Activated CD4-positive, alpha-beta T cell treated with anti-CD3 and anti-CD28 coated beads for 24 hours (primary cell): ENCODE measurements at regions not wholly inside any gene's neighbourhood (a gene's known extent, or its start where the extent isn't known, plus 50 kb on each side); places are given as distances from the start of the nearest gene placed in this dataset.
"Not testable (repeated sequence)": the region's sequence is repeated elsewhere in the genome, so short reads cannot be mapped to it uniquely, and the experiment has no call there.

Source experiments
- DNase-seq, 2 donors: peaks; one replicate each; pipeline ENCODE4 v3.0.0-alpha.2; 2020; ENCODE audit warnings: low read depth in 2 of 2

GRCh38 chr14:105937253-105938054, 411.1 kb downstream of the TMEM121 start:
- DNase-seq: no peak

- no peak for DNase-seq
Measured at GRCh38 chr14:105938055-105938863, 411.9 kb downstream of the TMEM121 start.

GRCh38 chr14:105938959-105939358, 412.6 kb downstream of the TMEM121 start:
- DNase-seq: no peak

- DNase-seq: no peak
Measured at GRCh38 chr14:105939810-105940508, 413.6 kb downstream of the TMEM121 start.

GRCh38 chr14:105940534-105941225, 414.3 kb downstream of the TMEM121 start:
- DNase-seq: no peak

- DNase-seq: no peak
Measured at GRCh38 chr14:105941226-105942166, 415.1 kb downstream of the TMEM121 start.

- DNase-seq: not testable (repeated sequence)
Measured at GRCh38 chr14:105942725-105943124, 416.3 kb downstream of the TMEM121 start.

- DNase-seq: no peak
Measured at GRCh38 chr14:105943973-105944602, 417.7 kb downstream of the TMEM121 start.

GRCh38 chr14:105944632-105945610, 418.5 kb downstream of the TMEM121 start:
- DNase-seq: peak; percentile 76 to 78

GRCh38 chr14:105945896-105946295, 419.5 kb downstream of the TMEM121 start:
- DNase-seq: peak in 1 of 2 donors; percentile 25

GRCh38 chr14:105947599-105947998, 421.2 kb downstream of the TMEM121 start:
- no peak for DNase-seq

GRCh38 chr14:105948955-105949354, 422.6 kb downstream of the TMEM121 start:
- DNase-seq: not testable (repeated sequence)

GRCh38 chr14:105950364-105950892, 424.0 kb downstream of the TMEM121 start:
- DNase-seq: not testable (repeated sequence)

GRCh38 chr14:105951399-105951798, 425.0 kb downstream of the TMEM121 start:
- no peak for DNase-seq

- no peak for DNase-seq
Measured at GRCh38 chr14:105952222-105952621, 425.8 kb downstream of the TMEM121 start.

- DNase-seq: no peak
Measured at GRCh38 chr14:105952826-105953225, 426.4 kb downstream of the TMEM121 start.

GRCh38 chr14:105961625-105962024, 435.2 kb downstream of the TMEM121 start:
- DNase-seq: not testable (repeated sequence)

- no peak for DNase-seq
Measured at GRCh38 chr14:105962532-105962931, 436.1 kb downstream of the TMEM121 start.
